ENCODE measurements at regions not wholly inside any gene's neighbourhood (a gene's known extent, or its start where the extent isn't known, plus 50 kb on each side); places are given as distances from the start of the nearest gene placed in this dataset.

DNA sequence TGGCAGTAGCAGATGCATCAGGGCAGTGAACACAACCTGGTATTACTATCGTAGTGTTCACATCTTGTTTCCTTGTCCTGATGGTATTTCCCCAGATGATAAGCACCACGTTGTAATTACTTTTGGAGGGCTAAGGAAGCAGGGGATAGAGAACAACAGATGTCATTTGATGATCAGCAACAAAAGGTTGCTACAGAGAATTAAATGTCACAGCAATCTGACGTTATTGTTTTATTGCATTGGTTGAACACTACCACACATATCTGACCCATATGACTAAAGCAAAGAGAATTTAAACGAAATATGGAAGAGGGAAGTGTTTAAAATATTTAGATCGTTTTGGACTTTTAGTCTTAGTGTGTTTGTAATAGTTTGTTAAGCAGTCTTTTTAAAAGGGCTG, 408.3 kb downstream of the SH3GL2 start:
- BruUV-seq (replicated peaks), result no TSS peak
- TF ChIP-seq FOS (IDR thresholded peaks at IDR 0.05; ENCODE audit: borderline replicate concordance, insufficient read depth, low read length) (no peak), MYC (IDR thresholded peaks at IDR 0.05; ENCODE audit: low read depth, low read length) (no peak), GATA2 (IDR thresholded peaks at IDR 0.05; ENCODE audit: insufficient read depth, insufficient read length, low read depth, low read length) (no peak), CTCF (IDR thresholded peaks at IDR 0.05; ENCODE audit: extremely low read depth in 1 of 2, insufficient read depth in 1 of 2, low read depth in 1 of 2, low read length in 2 of 2) (no peak), POLR2AphosphoS5 (IDR thresholded peaks at IDR 0.05; ENCODE audit: insufficient read depth, low read depth, low read length) (no peak), EZH2 (IDR thresholded peaks at IDR 0.05; ENCODE audit: borderline replicate concordance, low read depth, low read length, severe bottlenecking) (no peak), MAX (IDR thresholded peaks at IDR 0.05; ENCODE audit: insufficient read depth, insufficient read length) (no peak), POLR2A (IDR thresholded peaks at IDR 0.05; ENCODE audit: low read depth, low read length) (no peak), JUN (IDR thresholded peaks at IDR 0.05; ENCODE audit: borderline replicate concordance, insufficient read depth, insufficient read length, low read depth) (no peak)
- no peak overlapping the region for H3K4me2 ChIP-seq (ENCODE audit: insufficient read depth, low read length)
- POLR2A ChIA-PET, result no interaction called here
- CTCF ChIA-PET, result no interaction called here
- intact Hi-C loops (cut with micrococcal nuclease) (loop anchor here (10.0 kb wide), 1 partner anchor 548 kb away; no protein-coding TSS in a partner anchor), dilution Hi-C loops (cut with MboI; ENCODE audit: extremely low pct_ligation_motif_present, low sequenced_read_pairs) (no loop called here)
- H3K36me3 ChIP-seq (ENCODE audit: control insufficient read depth in 2 of 2, extremely low read depth in 1 of 2, insufficient read depth in 2 of 2, low read length in 2 of 2), result no peaks in the 10 kb centered on the region
- no peaks in the 10 kb centered on the region for H4K20me1 ChIP-seq (replicated peaks; ENCODE audit: control insufficient read depth, extremely low read depth, insufficient read depth, low read length)
- no peak for DNase-seq (ENCODE audit: low read depth, low spot score)
- no peaks in the 10 kb centered on the region for H3K79me2 ChIP-seq (ENCODE audit: control insufficient read depth, insufficient read depth, low read length)
- no peak overlapping the region for H3K27ac ChIP-seq (ENCODE audit: insufficient read depth, low read depth, low read length)
- H3K4me1 ChIP-seq (ENCODE audit: control insufficient read depth, extremely low read depth, insufficient read depth, low read length), result no peaks in the 10 kb centered on the region
- no peaks in the 10 kb centered on the region for H3K9me1 ChIP-seq (replicated peaks; ENCODE audit: control insufficient read depth, extremely low read depth, insufficient read depth, low read length)
- no peak for FAIRE-seq
- H2AFZ ChIP-seq (ENCODE audit: low read depth, low read length), result no peak overlapping the region
- H3K4me3 ChIP-seq (replicated peaks in 1 of 3; ENCODE audit: insufficient read depth in 1 of 3, low read depth in 1 of 3, low read length in 3 of 3), result no peak overlapping the region
- no peak overlapping the region for H3K9ac ChIP-seq (replicated peaks; ENCODE audit: extremely low read depth, insufficient read depth, low read length)
- no peaks in the 10 kb centered on the region for H3K27me3 ChIP-seq (ENCODE audit: control insufficient read depth in 2 of 2, insufficient read depth in 2 of 2, low read length in 2 of 2)
- H3K9me3 ChIP-seq (replicated peaks; ENCODE audit: control insufficient read depth, insufficient read depth, low read length), result no peaks in the 10 kb centered on the region
